IMR-90 (cell line): ENCODE measurements at regions not wholly inside any gene's neighbourhood (a gene's known extent, or its start where the extent isn't known, plus 50 kb on each side); places are given as distances from the start of the nearest gene placed in this dataset.

Experiments
- ATAC-seq: fragments of 200-7000 bp; cut with Tn5 transposase; 2 replicates; pipeline ENCODE4 v1.9.1; 2020; ENCODE audit warnings: low read depth, mild to moderate bottlenecking, moderate library complexity
- BruUV-seq: library from RNA; stranded (reverse); fragments of 400-500 nt; replicated peaks from 2 replicates; lab custom pipeline; 2021; lab: Mats Ljungman, UMichigan
- CTCF ChIA-PET: fragments of 300-600 bp; formaldehyde crosslinking; extraction: SDS; loops from one replicate; lab custom pipeline; 2021; ENCODE audit warnings: antibody characterized with exemption; lab: Yijun Ruan, JAX
- POLR2A ChIA-PET: fragments of 300-600 bp; sonication (Branson Sonifier 250); formaldehyde crosslinking; loops from one replicate; lab custom pipeline; 2022; ENCODE audit warnings: antibody characterized with exemption; ENCODE audit not compliant: unreplicated experiment; lab: Charles Lee
- DNase-seq: peaks from one replicate; pipeline ENCODE4 v3.0.0; 2013
- H2AFZ ChIP-seq: replicated peaks from 2 replicates; pipeline ENCODE3; 2013; ENCODE audit warnings: low read length, mild to moderate bottlenecking; ENCODE audit not compliant: poor library complexity
- H2AK5ac ChIP-seq: 2 replicates; pipeline ENCODE4 v1.6.1; 2013; ENCODE audit warnings: low read depth, low read length, inconsistent platforms
- H2AK9ac ChIP-seq: replicated peaks from 2 replicates; pipeline ENCODE3; 2013; ENCODE audit warnings: mild to moderate bottlenecking, low read depth, low read length, moderate library complexity; ENCODE audit not compliant: poor library complexity
- H2BK120ac ChIP-seq: 2 replicates; pipeline ENCODE4 v1.6.1; 2013; ENCODE audit warnings: low read depth, low read length, inconsistent platforms
- H2BK15ac ChIP-seq: 3 replicates; pipeline ENCODE4 v1.6.1; 2013; ENCODE audit warnings: low read depth, low read length, inconsistent platforms
- H2BK20ac ChIP-seq: 2 replicates; pipeline ENCODE4 v1.6.1; 2013; ENCODE audit warnings: low read depth, mild to moderate bottlenecking, inconsistent platforms, low read length, moderate library complexity
- H2BK5ac ChIP-seq: 2 replicates; pipeline ENCODE4 v1.6.1; 2013; ENCODE audit warnings: mild to moderate bottlenecking, low read depth, low read length, inconsistent platforms; ENCODE audit not compliant: poor library complexity, severe bottlenecking
- H3K14ac ChIP-seq: replicated peaks from 2 replicates; pipeline ENCODE4 v1.6.1; 2013; ENCODE audit warnings: low read depth, low read length, inconsistent platforms
- H3K18ac ChIP-seq: 2 replicates; pipeline ENCODE4 v1.6.1; 2013; ENCODE audit warnings: low read depth, low read length, control low read depth
- H3K23ac ChIP-seq: 2 replicates; pipeline ENCODE4 v1.6.1; 2013; ENCODE audit warnings: low read depth, low read length, inconsistent platforms
- H3K27ac ChIP-seq: 2 replicates; pipeline ENCODE4 v1.5.1; 2013; ENCODE audit warnings: mild to moderate bottlenecking, control low read depth, low read length; ENCODE audit not compliant: insufficient read depth
- H3K27me3 ChIP-seq: 2 replicates; pipeline ENCODE4 v1.6.1; 2013; ENCODE audit warnings: low read length; ENCODE audit not compliant: control insufficient read depth, insufficient read depth
- H3K36me3 ChIP-seq: 2 replicates; pipeline ENCODE4 v1.6.1; 2013; ENCODE audit warnings: low read length, mixed read lengths; ENCODE audit not compliant: control insufficient read depth, insufficient read depth
- H3K4ac ChIP-seq: 2 replicates; pipeline ENCODE4 v1.6.1; 2013; ENCODE audit warnings: low read depth, low read length, inconsistent platforms
- H3K4me1 ChIP-seq: 2 replicates; pipeline ENCODE4 v1.6.1; 2013; ENCODE audit warnings: low read length, mixed read lengths; ENCODE audit not compliant: control insufficient read depth, insufficient read depth
- H3K4me2 ChIP-seq: 2 replicates; pipeline ENCODE4 v1.6.1; 2013; ENCODE audit warnings: low read depth, mild to moderate bottlenecking, control low read depth, low read length, moderate library complexity
- H3K4me3 ChIP-seq: 2 replicates; pipeline ENCODE4 v1.5.1; 2013; ENCODE audit warnings: low read depth, mild to moderate bottlenecking, control low read depth, low read length, moderate library complexity; ENCODE audit not compliant: insufficient read depth
- H3K56ac ChIP-seq: 2 replicates; pipeline ENCODE4 v1.6.1; 2013; ENCODE audit warnings: low read length, inconsistent platforms; ENCODE audit not compliant: insufficient read depth; ENCODE audit errors: extremely low read depth
- H3K79me1 ChIP-seq, 2 experiments: 2 replicates each; pipeline ENCODE4 v1.6.1; 2013; ENCODE audit warnings: low read length in 2 of 2, inconsistent platforms in 1 of 2, low read depth in 1 of 2
- H3K9ac ChIP-seq: 2 replicates; pipeline ENCODE4 v1.6.1; 2013; ENCODE audit warnings: low read depth, low read length, control low read depth
- H3K9me1 ChIP-seq: 2 replicates; pipeline ENCODE4 v1.6.1; 2013; ENCODE audit warnings: low read length, inconsistent platforms; ENCODE audit not compliant: insufficient read depth
- H3K9me3 ChIP-seq: 2 replicates; pipeline ENCODE4 v1.6.1; 2013; ENCODE audit warnings: low read length; ENCODE audit not compliant: control insufficient read depth, insufficient read depth
- H4K20me1 ChIP-seq: 2 replicates; pipeline ENCODE4 v1.6.1; 2013; ENCODE audit warnings: low read length, inconsistent platforms; ENCODE audit not compliant: insufficient read depth
- H4K5ac ChIP-seq: 2 replicates; pipeline ENCODE4 v1.6.1; 2013; ENCODE audit warnings: mild to moderate bottlenecking, low read depth, low read length, control low read depth
- H4K8ac ChIP-seq, 2 experiments: 2 replicates each; pipeline ENCODE4 v1.6.1; 2013; ENCODE audit warnings: low read depth in 2 of 2, low read length in 2 of 2, control low read depth in 1 of 2, inconsistent platforms in 1 of 2
- H4K91ac ChIP-seq: 2 replicates; pipeline ENCODE4 v1.6.1; 2013; ENCODE audit warnings: low read depth, low read length, inconsistent platforms; ENCODE audit not compliant: insufficient read depth
- BHLHE40 ChIP-seq: fragments of 150-350 bp; IDR thresholded peaks from 2 replicates; pipeline ENCODE4 v1.6.1; 2016; ENCODE audit warnings: mild to moderate bottlenecking, low read depth, low read length
- CEBPB ChIP-seq: IDR thresholded peaks from 2 replicates; pipeline ENCODE4 v1.6.1; 2012; ENCODE audit warnings: low read depth, low read length, improper control_type of control experiment
- CHD1 ChIP-seq: IDR thresholded peaks from 2 replicates; pipeline ENCODE4 v1.6.1; 2012; ENCODE audit warnings: low read depth, low read length, improper control_type of control experiment
- FOS ChIP-seq: fragments of 150-350 bp; IDR thresholded peaks from 2 replicates; pipeline ENCODE4 v1.6.1; 2016; ENCODE audit warnings: low read depth, low read length
- MAFK ChIP-seq: IDR thresholded peaks from 2 replicates; pipeline ENCODE4 v1.6.1; 2012; ENCODE audit warnings: low read depth, low read length, improper control_type of control experiment
- MAZ ChIP-seq: IDR thresholded peaks from 2 replicates; pipeline ENCODE4 v1.6.1; 2012; ENCODE audit warnings: low read depth, mild to moderate bottlenecking, low read length, improper control_type of control experiment, moderate library complexity, borderline replicate concordance
- NFE2L2 ChIP-seq: fragments of 150-350 bp; IDR thresholded peaks from 2 replicates; pipeline ENCODE4 v1.6.1; 2016; ENCODE audit warnings: low read depth, mild to moderate bottlenecking, low read length
- POLR2A ChIP-seq: IDR thresholded peaks from 2 replicates; pipeline ENCODE4 v1.6.1; 2012; ENCODE audit warnings: mild to moderate bottlenecking, low read depth, low read length
- RAD21 ChIP-seq: IDR thresholded peaks from 2 replicates; pipeline ENCODE4 v1.6.1; 2012; ENCODE audit warnings: low read length, improper control_type of control experiment
- RCOR1 ChIP-seq: IDR thresholded peaks from 2 replicates; pipeline ENCODE4 v1.6.1; 2012; ENCODE audit warnings: mild to moderate bottlenecking, low read length, improper control_type of control experiment; ENCODE audit not compliant: insufficient replicate concordance
- RFX5 ChIP-seq: IDR thresholded peaks from 2 replicates; pipeline ENCODE4 v1.8.0; 2012; ENCODE audit warnings: low read depth, mild to moderate bottlenecking, low read length, moderate library complexity
- SMC3 ChIP-seq: fragments of 150-350 bp; IDR thresholded peaks from 2 replicates; pipeline ENCODE4 v1.6.1; 2016; ENCODE audit warnings: low read depth, mild to moderate bottlenecking, antibody characterized with exemption, low read length, moderate library complexity
- WGBS, 2 experiments: methylation state at CpG; one replicate each; pipeline versions ENCODE4 v1.1.5 to v1.1.7; 2013; ENCODE audit warnings: missing lambda C conversion rate in 2 of 2; ENCODE audit not compliant: insufficient read length in 1 of 2; ENCODE audit errors: extremely low coverage in 2 of 2; 5-methylcytosine and 5-hydroxymethylcytosine counted together
- dilution Hi-C: fragments of 300-500 bp; cut with HindIII; formaldehyde crosslinking; loops from one replicate; pipeline ENCODE4 v1.14.3; 2018; ENCODE audit warnings: low sequenced_read_pairs; ENCODE audit not compliant: unreplicated experiment
- in situ Hi-C: fragments of 300-500 bp; cut with MboI; formaldehyde crosslinking; loops from 3 replicates; pipeline ENCODE4 v1.14.3; 2019; ENCODE audit warnings: low sequenced_read_pairs, inconsistent platforms, mixed read lengths
- intact Hi-C: fragments of 100-400 bp; cut with micrococcal nuclease; formaldehyde crosslinking; loops from 2 replicates; pipeline ENCODE4 v1.10.0; 2022
- TF ChIP-seq, protein P1 (sequence below): fragments of 150-350 bp; IDR thresholded peaks from 2 replicates; pipeline ENCODE4 v1.6.1; 2016; ENCODE audit warnings: low read depth, mild to moderate bottlenecking, low read length, moderate library complexity, borderline replicate concordance
- TF ChIP-seq, protein P2 (sequence below): fragments of 150-350 bp; IDR thresholded peaks from 2 replicates; pipeline ENCODE4 v1.6.1; 2017; ENCODE audit warnings: mild to moderate bottlenecking, antibody characterized with exemption, low read length, low read depth
- TF ChIP-seq, protein P3 (sequence below): conservative IDR thresholded peaks from 2 replicates; pipeline ENCODE4 v1.5.1; 2012; ENCODE audit warnings: mild to moderate bottlenecking, low read depth, low read length, improper control_type of control experiment

DNA sequence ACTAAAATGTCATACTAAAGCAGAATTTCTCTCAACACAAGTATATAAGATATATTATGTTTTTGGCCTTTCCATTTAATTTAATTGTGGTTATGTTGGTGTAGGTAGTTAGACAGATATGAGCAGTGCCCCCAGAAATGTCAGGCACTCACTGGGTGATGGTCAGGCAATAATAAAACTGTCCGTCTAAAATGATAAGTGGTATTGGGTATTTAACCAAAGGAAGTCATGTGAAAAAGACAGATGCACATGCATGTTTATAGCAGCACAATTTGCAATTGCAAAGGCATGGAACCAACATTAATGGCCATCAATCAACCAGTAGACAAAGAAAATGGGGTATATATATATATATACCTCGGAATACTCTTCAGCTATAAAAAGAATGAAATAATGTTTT is 936.6 kb upstream of the SLC39A10 start:
- ChIA-PET POLR2A (no interaction called here), CTCF (interaction anchor here (1.0 kb wide), 1 partner anchor 11 kb away, joined by 3 read pairs; no protein-coding TSS in a partner anchor)
- H3K9me1 ChIP-seq: no peaks in the 10 kb centered on the region
- dilution Hi-C loops (no loop called here), in situ Hi-C loops (no loop called here), intact Hi-C loops (no loop called here)
- no peak for DNase-seq
- no peak overlapping the region for H3K4ac ChIP-seq
- H3K36me3 ChIP-seq: no peaks in the 10 kb centered on the region
- no peak overlapping the region for H2AK9ac ChIP-seq
- H3K9me3 ChIP-seq: peaks cover 4% of the 10 kb centered on the region
- H3K18ac ChIP-seq: no peak overlapping the region
- no peak overlapping the region for H4K91ac ChIP-seq
- no TSS peak for BruUV-seq
- H3K4me3 ChIP-seq: no peak overlapping the region
- H3K4me2 ChIP-seq: no peak overlapping the region
- no peaks in the 10 kb centered on the region for H3K27me3 ChIP-seq
- H3K79me1 ChIP-seq: no peaks in the 10 kb centered on the region
- no peak overlapping the region for H3K14ac ChIP-seq
- H2AFZ ChIP-seq: no peak overlapping the region
- no peak overlapping the region for H4K5ac ChIP-seq
- no peak overlapping the region for H3K9ac ChIP-seq
- no peak overlapping the region for H2BK120ac ChIP-seq
- no peaks in the 10 kb centered on the region for H4K20me1 ChIP-seq
- H3K27ac ChIP-seq: no peak overlapping the region
- no peaks in the 10 kb centered on the region for H3K4me1 ChIP-seq
- H4K8ac ChIP-seq: no peak overlapping the region
- TF ChIP-seq, protein P1, sequence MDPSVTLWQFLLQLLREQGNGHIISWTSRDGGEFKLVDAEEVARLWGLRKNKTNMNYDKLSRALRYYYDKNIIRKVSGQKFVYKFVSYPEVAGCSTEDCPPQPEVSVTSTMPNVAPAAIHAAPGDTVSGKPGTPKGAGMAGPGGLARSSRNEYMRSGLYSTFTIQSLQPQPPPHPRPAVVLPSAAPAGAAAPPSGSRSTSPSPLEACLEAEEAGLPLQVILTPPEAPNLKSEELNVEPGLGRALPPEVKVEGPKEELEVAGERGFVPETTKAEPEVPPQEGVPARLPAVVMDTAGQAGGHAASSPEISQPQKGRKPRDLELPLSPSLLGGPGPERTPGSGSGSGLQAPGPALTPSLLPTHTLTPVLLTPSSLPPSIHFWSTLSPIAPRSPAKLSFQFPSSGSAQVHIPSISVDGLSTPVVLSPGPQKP: no peak
- TF ChIP-seq FOS (no peak), RCOR1 (no peak), NFE2L2 (no peak), RAD21 (no peak), MAZ (no peak), POLR2A (no peak), CHD1 (no peak), BHLHE40 (no peak), RFX5 (no peak), MAFK (no peak), CEBPB (no peak), SMC3 (no peak)
- TF ChIP-seq, protein P2, sequence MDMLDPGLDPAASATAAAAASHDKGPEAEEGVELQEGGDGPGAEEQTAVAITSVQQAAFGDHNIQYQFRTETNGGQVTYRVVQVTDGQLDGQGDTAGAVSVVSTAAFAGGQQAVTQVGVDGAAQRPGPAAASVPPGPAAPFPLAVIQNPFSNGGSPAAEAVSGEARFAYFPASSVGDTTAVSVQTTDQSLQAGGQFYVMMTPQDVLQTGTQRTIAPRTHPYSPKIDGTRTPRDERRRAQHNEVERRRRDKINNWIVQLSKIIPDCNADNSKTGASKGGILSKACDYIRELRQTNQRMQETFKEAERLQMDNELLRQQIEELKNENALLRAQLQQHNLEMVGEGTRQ: no peak
- TF ChIP-seq, protein P3, sequence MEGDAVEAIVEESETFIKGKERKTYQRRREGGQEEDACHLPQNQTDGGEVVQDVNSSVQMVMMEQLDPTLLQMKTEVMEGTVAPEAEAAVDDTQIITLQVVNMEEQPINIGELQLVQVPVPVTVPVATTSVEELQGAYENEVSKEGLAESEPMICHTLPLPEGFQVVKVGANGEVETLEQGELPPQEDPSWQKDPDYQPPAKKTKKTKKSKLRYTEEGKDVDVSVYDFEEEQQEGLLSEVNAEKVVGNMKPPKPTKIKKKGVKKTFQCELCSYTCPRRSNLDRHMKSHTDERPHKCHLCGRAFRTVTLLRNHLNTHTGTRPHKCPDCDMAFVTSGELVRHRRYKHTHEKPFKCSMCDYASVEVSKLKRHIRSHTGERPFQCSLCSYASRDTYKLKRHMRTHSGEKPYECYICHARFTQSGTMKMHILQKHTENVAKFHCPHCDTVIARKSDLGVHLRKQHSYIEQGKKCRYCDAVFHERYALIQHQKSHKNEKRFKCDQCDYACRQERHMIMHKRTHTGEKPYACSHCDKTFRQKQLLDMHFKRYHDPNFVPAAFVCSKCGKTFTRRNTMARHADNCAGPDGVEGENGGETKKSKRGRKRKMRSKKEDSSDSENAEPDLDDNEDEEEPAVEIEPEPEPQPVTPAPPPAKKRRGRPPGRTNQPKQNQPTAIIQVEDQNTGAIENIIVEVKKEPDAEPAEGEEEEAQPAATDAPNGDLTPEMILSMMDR: no peak
- ATAC-seq: no peak
- H3K56ac ChIP-seq: no peak overlapping the region
- H2BK20ac ChIP-seq: no peak overlapping the region
- no peak overlapping the region for H3K23ac ChIP-seq
- no peak overlapping the region for H2BK5ac ChIP-seq
- H2AK5ac ChIP-seq: no peak overlapping the region
- no CpG with 5 or more reads among the region's 2 CpGs for WGBS, 2 experiments
- no peak overlapping the region for H2BK15ac ChIP-seq
